Endothelial cell of umbilical vein (primary cell): ENCODE measurements at regions not wholly inside any gene's neighbourhood (a gene's known extent, or its start where the extent isn't known, plus 50 kb on each side); places are given as distances from the start of the nearest gene placed in this dataset.

ENCODE experiments used
- BruUV-seq: library from RNA; stranded (reverse); fragments of 400-500 nt; replicated peaks from 2 replicates; lab custom pipeline; 2021; lab: Mats Ljungman, UMichigan
- CTCF ChIA-PET: fragments of 300-600, 350-600 bp; sonication (Branson Sonifier 250); formaldehyde crosslinking; loops from one replicate; lab custom pipeline; 2021; ENCODE audit warnings: antibody characterized with exemption, inconsistent platforms; lab: Charles Lee
- POLR2A ChIA-PET: fragments of 300-600, 350-600 bp; sonication (Branson Sonifier 250); formaldehyde crosslinking; loops from one replicate; lab custom pipeline; 2021; ENCODE audit warnings: antibody characterized with exemption, inconsistent platforms; lab: Charles Lee
- DNase-seq: peaks from one replicate; pipeline ENCODE4 v3.0.0-alpha.2; 2011; ENCODE audit warnings: low read depth, low spot score
- FAIRE-seq: peaks from 2 replicates; lab custom pipeline; 2011; peaks lifted over from hg19 to GRCh38; lab: Jason Lieb, UNC
- H2AFZ ChIP-seq: 2 replicates; pipeline ENCODE4 v1.6.0; 2012; ENCODE audit warnings: low read depth, low read length, control low read depth, inconsistent platforms
- H3K27ac ChIP-seq: 2 replicates; pipeline ENCODE4 v1.5.1; 2011; ENCODE audit warnings: low read depth, mild to moderate bottlenecking, control low read depth, low read length, moderate library complexity; ENCODE audit not compliant: insufficient read depth
- H3K27me3 ChIP-seq, 2 experiments: 2 replicates each; pipeline versions ENCODE4 v1.6.0 to v1.6.1; 2011; ENCODE audit warnings: low read length in 2 of 2, mixed read lengths in 1 of 2; ENCODE audit not compliant: control insufficient read depth in 2 of 2, insufficient read depth in 2 of 2
- H3K36me3 ChIP-seq, 2 experiments: 2 replicates in 1 of 2; 3 replicates in 1 of 2; pipeline ENCODE4 v1.5.1; 2011; ENCODE audit warnings: low read length in 2 of 2, mild to moderate bottlenecking in 1 of 2, moderate library complexity in 1 of 2; ENCODE audit not compliant: control insufficient read depth in 2 of 2, insufficient read depth in 2 of 2; ENCODE audit errors: extremely low read depth in 1 of 2
- H3K4me1 ChIP-seq: 3 replicates; pipeline ENCODE4 v1.5.1; 2011; ENCODE audit warnings: mild to moderate bottlenecking, low read length; ENCODE audit not compliant: control insufficient read depth, insufficient read depth; ENCODE audit errors: extremely low read depth
- H3K4me2 ChIP-seq: 2 replicates; pipeline ENCODE4 v1.6.1; 2011; ENCODE audit warnings: low read length, control low read depth, mixed read lengths; ENCODE audit not compliant: insufficient read depth
- H3K4me3 ChIP-seq, 3 experiments: fragments of 200-600 bp in 1 of 3; sonication (generic), shearing (Covaris generic) in 1 of 3; replicated peaks in 1 of 3; 2 replicates each; pipeline ENCODE4 v1.5.1; 2011 to 2016; ENCODE audit warnings: control low read depth in 3 of 3, low read length in 3 of 3, mild to moderate bottlenecking in 2 of 3, inconsistent platforms in 1 of 3, low read depth in 1 of 3, moderate library complexity in 1 of 3; ENCODE audit not compliant: insufficient read depth in 1 of 3
- H3K79me2 ChIP-seq: 2 replicates; pipeline ENCODE4 v1.6.0; 2012; ENCODE audit warnings: low read length, inconsistent platforms; ENCODE audit not compliant: control insufficient read depth, insufficient read depth
- H3K9ac ChIP-seq: replicated peaks from 2 replicates; pipeline ENCODE3; 2011; ENCODE audit warnings: low read length, control low read depth; ENCODE audit not compliant: insufficient read depth; ENCODE audit errors: extremely low read depth
- H3K9me1 ChIP-seq: replicated peaks from 3 replicates; pipeline ENCODE4 v1.6.0; 2011; ENCODE audit warnings: mild to moderate bottlenecking, low read length; ENCODE audit not compliant: control insufficient read depth, insufficient read depth; ENCODE audit errors: extremely low read depth
- H3K9me3 ChIP-seq: replicated peaks from 2 replicates; pipeline ENCODE4 v1.5.1; 2012; ENCODE audit warnings: low read length, inconsistent platforms; ENCODE audit not compliant: control insufficient read depth, insufficient read depth
- H4K20me1 ChIP-seq: replicated peaks from 2 replicates; pipeline ENCODE3; 2011; ENCODE audit warnings: mild to moderate bottlenecking, low read length; ENCODE audit not compliant: control insufficient read depth, insufficient read depth; ENCODE audit errors: extremely low read depth
- EZH2 ChIP-seq: IDR thresholded peaks from 2 replicates; pipeline ENCODE4 v1.6.1; 2012; ENCODE audit warnings: borderline replicate concordance, low read depth, mild to moderate bottlenecking, moderate library complexity, low read length, inconsistent platforms; ENCODE audit not compliant: severe bottlenecking
- FOS ChIP-seq: IDR thresholded peaks from 2 replicates; pipeline ENCODE4 v1.6.1; 2011; ENCODE audit warnings: mild to moderate bottlenecking, low read length, moderate library complexity, borderline replicate concordance; ENCODE audit not compliant: insufficient read depth
- GATA2 ChIP-seq: IDR thresholded peaks from 2 replicates; pipeline ENCODE4 v1.7.0; 2011; ENCODE audit warnings: low read depth, mild to moderate bottlenecking, moderate library complexity, mixed read lengths, low read length; ENCODE audit not compliant: insufficient read length, insufficient read depth
- JUN ChIP-seq: IDR thresholded peaks from 2 replicates; pipeline ENCODE4 v1.6.1; 2011; ENCODE audit warnings: borderline replicate concordance, low read depth; ENCODE audit not compliant: insufficient read length, insufficient read depth
- MYC ChIP-seq: IDR thresholded peaks from one replicate; pipeline ENCODE4 v1.6.1; 2011; ENCODE audit warnings: mild to moderate bottlenecking, low read depth, low read length
- POLR2A ChIP-seq: IDR thresholded peaks from 2 replicates; pipeline ENCODE4 v1.6.1; 2012; ENCODE audit warnings: low read depth, mild to moderate bottlenecking, control low read depth, low read length
- POLR2AphosphoS5 ChIP-seq: IDR thresholded peaks from 2 replicates; pipeline ENCODE4 v1.6.1; 2012; ENCODE audit warnings: low read depth, mild to moderate bottlenecking, control low read depth, low read length, moderate library complexity; ENCODE audit not compliant: insufficient read depth
- dilution Hi-C: fragments of 300-500 bp; cut with MboI; formaldehyde crosslinking; loops from one replicate; pipeline ENCODE4 v1.15.0; 2019; ENCODE audit warnings: low sequenced_read_pairs; ENCODE audit not compliant: extremely low pct_ligation_motif_present
- intact Hi-C: fragments of 100-400 bp; cut with micrococcal nuclease; formaldehyde crosslinking; loops from one replicate; pipeline ENCODE4 v1.10.0; 2022
- TF ChIP-seq, protein P1 (sequence below), 2 donors: IDR thresholded peaks; 1 replicate in 1 of 2; 2 replicates in 1 of 2; pipeline ENCODE4 v1.5.1; 2011; ENCODE audit warnings: low read length in 2 of 2, mild to moderate bottlenecking in 2 of 2, moderate library complexity in 2 of 2, control low read depth in 1 of 2, inconsistent platforms in 1 of 2, low read depth in 1 of 2; ENCODE audit not compliant: insufficient read depth in 1 of 2; ENCODE audit errors: extremely low read depth in 1 of 2
- TF ChIP-seq, protein P2 (sequence below): IDR thresholded peaks from 2 replicates; pipeline ENCODE4 v1.6.1; 2011; ENCODE audit not compliant: insufficient read depth, insufficient read length

DNA sequence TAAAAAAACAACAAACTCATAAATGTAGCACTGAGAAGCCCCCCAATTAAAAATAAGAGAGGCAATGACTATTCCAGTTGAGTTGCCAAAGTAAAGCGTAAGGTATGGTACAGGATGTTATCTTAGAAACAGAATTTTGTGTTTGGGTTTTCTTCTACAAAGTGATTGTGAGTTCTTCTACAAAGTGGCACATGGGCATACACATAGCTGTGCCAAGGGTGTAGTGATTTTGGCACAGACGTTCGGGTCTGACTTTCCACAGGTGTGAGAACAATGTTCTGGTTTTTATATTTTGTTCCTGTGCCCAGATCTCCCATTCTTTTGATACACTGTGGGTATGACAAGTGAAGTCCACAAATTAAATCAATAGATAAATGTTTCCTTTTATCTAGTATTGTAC, 190.1 kb upstream of the CSNK1A1L start:
- ChIA-PET CTCF (no interaction called here), POLR2A (no interaction called here)
- TF ChIP-seq, protein P1, sequence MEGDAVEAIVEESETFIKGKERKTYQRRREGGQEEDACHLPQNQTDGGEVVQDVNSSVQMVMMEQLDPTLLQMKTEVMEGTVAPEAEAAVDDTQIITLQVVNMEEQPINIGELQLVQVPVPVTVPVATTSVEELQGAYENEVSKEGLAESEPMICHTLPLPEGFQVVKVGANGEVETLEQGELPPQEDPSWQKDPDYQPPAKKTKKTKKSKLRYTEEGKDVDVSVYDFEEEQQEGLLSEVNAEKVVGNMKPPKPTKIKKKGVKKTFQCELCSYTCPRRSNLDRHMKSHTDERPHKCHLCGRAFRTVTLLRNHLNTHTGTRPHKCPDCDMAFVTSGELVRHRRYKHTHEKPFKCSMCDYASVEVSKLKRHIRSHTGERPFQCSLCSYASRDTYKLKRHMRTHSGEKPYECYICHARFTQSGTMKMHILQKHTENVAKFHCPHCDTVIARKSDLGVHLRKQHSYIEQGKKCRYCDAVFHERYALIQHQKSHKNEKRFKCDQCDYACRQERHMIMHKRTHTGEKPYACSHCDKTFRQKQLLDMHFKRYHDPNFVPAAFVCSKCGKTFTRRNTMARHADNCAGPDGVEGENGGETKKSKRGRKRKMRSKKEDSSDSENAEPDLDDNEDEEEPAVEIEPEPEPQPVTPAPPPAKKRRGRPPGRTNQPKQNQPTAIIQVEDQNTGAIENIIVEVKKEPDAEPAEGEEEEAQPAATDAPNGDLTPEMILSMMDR (IDR thresholded peaks at IDR 0.05; ENCODE audit: extremely low read depth in 1 of 2, insufficient read depth in 1 of 2, low read depth in 1 of 2, low read length in 2 of 2) = no peak
- TF ChIP-seq, protein P2, sequence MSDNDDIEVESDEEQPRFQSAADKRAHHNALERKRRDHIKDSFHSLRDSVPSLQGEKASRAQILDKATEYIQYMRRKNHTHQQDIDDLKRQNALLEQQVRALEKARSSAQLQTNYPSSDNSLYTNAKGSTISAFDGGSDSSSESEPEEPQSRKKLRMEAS = no peak
- no peak for TF ChIP-seq POLR2A
- TF ChIP-seq GATA2 = no peak
- TF ChIP-seq FOS = no peak
- dilution Hi-C loops (no loop called here), intact Hi-C loops (no loop called here)
- no peaks in the 10 kb centered on the region for H3K9me3 ChIP-seq
- no peak overlapping the region for H3K4me3 ChIP-seq
- H3K9ac ChIP-seq = no peak overlapping the region
- no TSS peak for BruUV-seq
- H3K36me3 ChIP-seq = no peaks in the 10 kb centered on the region
- no peaks in the 10 kb centered on the region for H4K20me1 ChIP-seq
- DNase-seq (no peak), FAIRE-seq (no peak)
- H3K4me2 ChIP-seq = no peak overlapping the region
- H2AFZ ChIP-seq = no peak overlapping the region
- no peaks in the 10 kb centered on the region for H3K4me1 ChIP-seq
- H3K79me2 ChIP-seq = no peaks in the 10 kb centered on the region
- H3K9me1 ChIP-seq = no peaks in the 10 kb centered on the region
- H3K27ac ChIP-seq = no peak overlapping the region
- H3K27me3 ChIP-seq = no peaks in the 10 kb centered on the region

DNA sequence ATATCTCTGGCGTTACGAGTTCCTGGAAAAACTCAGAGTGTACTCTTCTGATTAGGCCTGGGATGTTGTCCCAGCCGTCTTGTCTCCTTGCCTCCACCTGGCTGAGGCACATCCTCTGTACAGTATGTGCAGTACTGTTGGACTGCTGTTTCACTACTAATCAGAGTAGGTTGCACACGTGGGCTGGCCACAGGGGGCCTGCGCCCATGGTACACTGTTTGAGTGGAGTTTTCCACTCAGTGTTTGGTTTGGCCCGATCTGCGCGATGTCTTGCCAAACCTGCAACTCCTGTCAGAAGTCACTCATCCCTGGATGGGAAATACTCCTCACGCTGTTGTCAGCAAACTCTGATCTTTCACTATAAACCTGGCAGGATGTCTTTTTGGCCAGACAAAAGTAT, 189.6 kb upstream of the CSNK1A1L start:
- Histone ChIP-seq H3K4me2 (no peak overlapping the region), H2AFZ (no peak overlapping the region), H3K9ac (no peak overlapping the region), H3K27ac (no peak overlapping the region), H3K9me1 (no peaks in the 10 kb centered on the region), H4K20me1 (no peaks in the 10 kb centered on the region), H3K9me3 (no peaks in the 10 kb centered on the region), H3K4me1 (no peaks in the 10 kb centered on the region), H3K27me3 (no peaks in the 10 kb centered on the region), H3K4me3 (no peak overlapping the region), H3K79me2 (no peaks in the 10 kb centered on the region), H3K36me3 (no peaks in the 10 kb centered on the region)
- TF ChIP-seq FOS (no peak), POLR2AphosphoS5 (no peak), EZH2 (no peak), JUN (no peak), POLR2A (no peak), MYC (no peak), GATA2 (no peak)
- TF ChIP-seq, protein P1 (IDR thresholded peaks at IDR 0.05; ENCODE audit: extremely low read depth in 1 of 2, insufficient read depth in 1 of 2, low read depth in 1 of 2, low read length in 2 of 2) = no peak
- TF ChIP-seq, protein P2 = no peak
- ChIA-PET POLR2A (no interaction called here), CTCF (no interaction called here)
- FAIRE-seq (no peak), DNase-seq (no peak)
- dilution Hi-C loops (no loop called here), intact Hi-C loops (no loop called here)
- BruUV-seq = no TSS peak
